Effector CD8-positive, alpha-beta T cell (primary cell): ENCODE measurements at regions not wholly inside any gene's neighbourhood (a gene's known extent, or its start where the extent isn't known, plus 50 kb on each side); places are given as distances from the start of the nearest gene placed in this dataset.

Experiments
- DNase-seq: peaks from one replicate; lab custom pipeline; 2025; lab: John Stamatoyannopoulos, UW

- no peak for DNase-seq
These were observed 393.3 kb downstream of the NPHP4 start for GRCh38 chr1:5598824-5599395.

- no peak for DNase-seq
These were observed 394.0 kb downstream of the NPHP4 start for GRCh38 chr1:5597991-5598823.

- no peak for DNase-seq
These were observed 394.9 kb downstream of the NPHP4 start for GRCh38 chr1:5597171-5597850.

GRCh38 chr1:5596651-5597050 lies 395.6 kb downstream of the NPHP4 start:
- no peak for DNase-seq

GRCh38 chr1:5595531-5596170 lies 396.6 kb downstream of the NPHP4 start:
- DNase-seq = no peak

- no peak for DNase-seq
These were observed 397.9 kb downstream of the NPHP4 start for GRCh38 chr1:5594056-5594956.

- DNase-seq = no peak
These were observed 401.5 kb downstream of the NPHP4 start for GRCh38 chr1:5590717-5591116.

GRCh38 chr1:5586629-5587028 lies 405.6 kb downstream of the NPHP4 start:
- no peak for DNase-seq

GRCh38 chr1:5585256-5585655 lies 407.0 kb downstream of the NPHP4 start:
- DNase-seq = no peak

- no peak for DNase-seq
These were observed 411.3 kb downstream of the NPHP4 start for GRCh38 chr1:5580926-5581325.

- no peak for DNase-seq
These were observed 412.3 kb downstream of the NPHP4 start for GRCh38 chr1:5579966-5580365.

- DNase-seq = no peak
These were observed 413.5 kb downstream of the NPHP4 start for GRCh38 chr1:5578690-5579089.

- no peak for DNase-seq
These were observed 414.8 kb downstream of the NPHP4 start for GRCh38 chr1:5577255-5578040.

GRCh38 chr1:5576673-5577065 lies 415.6 kb downstream of the NPHP4 start:
- DNase-seq = no peak

GRCh38 chr1:5576011-5576672 lies 416.1 kb downstream of the NPHP4 start:
- DNase-seq = no peak

GRCh38 chr1:5575396-5575940 lies 416.8 kb downstream of the NPHP4 start:
- no peak for DNase-seq

- no peak for DNase-seq
These were observed 417.6 kb downstream of the NPHP4 start for GRCh38 chr1:5574641-5575040.

- DNase-seq = no peak
These were observed 419.4 kb downstream of the NPHP4 start for GRCh38 chr1:5572794-5573193.

GRCh38 chr1:5571861-5572401 lies 420.3 kb downstream of the NPHP4 start:
- DNase-seq = no peak

- no peak for DNase-seq
These were observed 420.8 kb downstream of the NPHP4 start for GRCh38 chr1:5571438-5571837.
